Left renal cortex interstitium (tissue), 4 donors: ENCODE measurements at regions not wholly inside any gene's neighbourhood (a gene's known extent, or its start where the extent isn't known, plus 50 kb on each side); places are given as distances from the start of the nearest gene placed in this dataset.
A peak's percentile ranks its signal among the peaks of the same experiment; 100 is the strongest.

ENCODE experiments used
- DNase-seq, 4 donors: peaks; one replicate each; pipeline ENCODE4 v3.0.0-alpha.2; 2013; ENCODE audit warnings: low read depth in 4 of 4, low spot score in 2 of 4, missing footprints in 1 of 4

DNA sequence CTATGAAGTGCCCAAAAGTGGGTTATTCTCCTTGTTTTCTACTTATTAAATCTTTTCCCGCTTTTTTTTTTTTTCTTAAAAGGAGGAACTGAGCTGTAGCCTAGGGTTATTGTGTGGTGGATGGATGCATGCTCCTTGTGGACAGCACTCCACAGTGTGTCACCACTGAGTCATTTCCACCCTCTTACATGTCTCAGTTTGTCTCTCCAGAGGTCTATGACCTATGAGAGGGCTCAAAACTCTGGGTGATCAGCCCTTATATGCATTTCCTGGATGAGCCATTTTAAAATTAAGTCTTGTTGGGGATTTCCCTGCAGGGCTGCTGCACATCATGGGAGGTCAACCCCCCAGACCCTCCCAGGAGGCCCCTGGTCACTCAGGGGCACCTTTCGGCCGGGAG lies 102.2 kb upstream of the MOCS2 start:
- no peak for DNase-seq

DNA sequence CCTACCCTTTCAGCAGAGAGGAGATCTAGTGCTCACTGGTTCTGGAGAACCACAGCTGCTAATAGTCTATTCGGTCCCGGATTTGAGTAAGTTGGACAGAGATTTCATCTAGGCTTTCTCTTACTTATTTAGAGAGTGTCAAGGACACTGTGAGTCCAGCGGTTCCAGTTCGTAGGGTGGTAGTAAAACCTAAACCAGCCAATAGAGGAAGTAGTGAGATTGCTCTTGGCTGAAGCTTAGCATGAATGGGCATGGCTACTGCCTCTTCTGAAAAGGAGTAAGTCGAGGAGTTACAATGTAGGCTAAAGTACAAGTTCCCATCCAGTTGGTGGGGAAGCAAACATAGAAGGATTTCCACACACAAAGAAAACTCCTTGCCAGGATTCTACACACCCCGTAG lies 109.6 kb upstream of the MOCS2 start:
- DNase-seq, result no peak

DNA sequence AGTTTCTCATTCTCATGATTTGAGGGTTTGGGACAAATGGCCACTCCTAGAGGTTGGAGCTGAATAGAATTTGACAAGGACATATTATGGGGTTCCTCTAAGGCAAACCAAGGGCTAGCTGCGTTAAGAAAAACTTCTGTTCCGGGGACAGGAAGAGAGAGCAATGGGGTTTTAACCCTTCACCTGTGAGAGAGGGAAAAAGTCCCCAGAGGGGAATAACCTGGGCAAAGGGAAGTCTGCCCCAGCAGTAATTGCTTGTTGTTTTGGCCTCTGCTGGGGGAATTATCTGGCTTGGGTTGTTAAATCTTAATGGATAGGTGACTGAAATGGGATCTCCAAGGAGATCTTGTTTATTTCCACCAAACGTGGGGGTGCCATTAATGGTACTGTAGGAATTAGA lies 110.1 kb upstream of the MOCS2 start:
- DNase-seq, result no peak

DNA sequence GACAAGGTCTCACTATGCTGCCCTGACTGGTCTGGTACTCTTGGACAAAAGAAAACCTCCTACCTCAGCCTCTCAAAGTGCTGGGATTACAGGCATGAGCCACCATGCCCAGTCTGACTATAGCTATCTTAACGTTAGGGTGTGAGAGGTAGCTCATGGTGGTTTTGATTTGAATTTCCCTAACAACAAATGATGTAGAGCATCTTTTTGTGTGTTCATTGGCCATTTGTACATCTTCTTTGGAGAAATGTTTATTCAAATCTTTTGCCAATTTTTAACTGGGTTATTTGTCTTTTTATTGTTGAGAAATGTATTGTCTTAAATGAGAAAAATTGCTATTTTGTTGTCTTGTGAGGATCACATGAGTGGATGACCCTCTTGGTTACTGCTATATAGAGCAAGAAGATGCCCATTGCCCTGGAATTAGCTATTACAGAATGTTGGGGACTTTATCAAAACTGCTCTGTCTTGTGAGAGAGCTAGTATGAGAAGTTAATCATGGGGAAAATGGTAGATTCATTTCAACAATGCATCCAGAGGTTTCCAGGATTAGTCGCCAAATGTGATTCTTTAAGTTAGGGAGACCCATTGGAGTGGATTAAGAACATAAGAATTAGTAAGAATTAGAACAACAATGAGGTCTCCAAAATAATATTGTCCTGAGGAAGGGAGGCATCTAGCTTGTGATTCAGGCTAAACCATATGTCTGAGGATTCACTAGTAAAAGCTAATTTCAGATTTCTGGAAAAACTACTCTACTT lies 124.3 kb upstream of the MOCS2 start:
- DNase-seq, result no peak

DNA sequence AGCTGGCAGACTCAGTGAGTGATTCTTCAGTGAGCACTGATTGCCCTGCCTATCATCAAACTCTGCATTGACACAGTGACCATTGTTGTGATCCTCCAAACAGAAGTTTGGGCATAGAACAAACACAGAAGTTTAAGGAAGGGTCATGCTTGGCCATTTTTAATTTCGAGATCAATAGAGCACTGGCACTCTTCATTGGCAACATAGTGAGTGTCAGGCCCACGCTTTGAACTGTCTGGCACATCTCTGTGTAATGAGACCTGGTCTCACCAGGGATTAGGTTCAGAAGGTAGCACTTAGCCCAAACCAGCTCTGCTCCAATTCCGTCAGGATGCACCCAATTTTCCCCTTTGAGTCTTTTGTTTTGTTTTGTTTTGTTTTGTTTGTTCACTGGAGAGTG lies 127.1 kb upstream of the MOCS2 start:
- DNase-seq, result no peak

DNA sequence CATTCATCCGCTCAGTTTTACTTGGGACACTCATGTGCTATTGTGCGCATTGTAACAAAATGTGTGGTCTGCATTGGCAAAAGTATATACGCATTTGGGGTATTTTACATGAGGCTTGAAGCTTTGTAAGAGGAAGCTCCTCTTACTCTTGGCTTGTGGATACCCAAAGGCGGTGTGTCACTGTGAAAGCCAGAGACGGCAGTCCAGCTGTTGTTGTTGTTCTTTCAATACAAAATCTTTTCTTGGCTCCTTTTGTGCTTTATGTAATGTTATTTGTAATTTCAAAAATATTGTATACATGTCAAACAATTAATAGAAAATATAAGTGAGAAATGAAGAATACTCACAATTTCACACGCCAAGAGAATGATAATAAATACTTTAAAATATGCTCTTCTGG lies 128.3 kb upstream of the MOCS2 start:
- no peak for DNase-seq

DNA sequence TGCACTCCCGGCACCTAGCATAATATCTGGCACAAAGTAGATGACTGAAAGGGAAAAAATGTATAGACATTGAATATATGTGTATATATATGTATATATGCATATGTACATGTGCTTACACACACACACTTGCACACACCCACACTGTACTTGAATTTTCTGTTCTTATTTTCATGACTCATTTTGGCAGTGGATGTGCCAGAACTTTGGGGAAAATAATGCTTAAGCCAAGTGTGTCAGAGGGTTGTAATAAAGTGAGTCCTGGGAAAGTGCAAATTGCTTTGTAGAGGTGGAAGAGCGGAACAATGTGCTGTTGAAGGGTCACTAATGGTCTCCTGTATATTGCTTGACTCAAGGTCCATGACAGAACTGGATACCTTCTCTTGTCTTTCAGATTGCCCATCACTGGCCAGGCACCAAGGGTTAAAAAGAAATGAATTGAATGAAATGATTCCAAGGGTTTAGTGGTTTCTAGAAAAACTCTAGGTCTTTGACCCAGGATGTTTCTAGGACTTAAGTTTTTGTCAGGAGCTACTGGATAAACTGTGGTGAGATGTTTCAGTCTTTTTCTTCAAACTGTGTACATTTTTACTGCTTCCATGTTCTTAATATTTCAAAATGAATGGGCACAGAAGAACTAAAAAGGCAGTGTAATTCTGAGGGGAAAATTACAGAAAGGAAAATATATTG lies 129.9 kb upstream of the MOCS2 start:
- DNase-seq, result no peak

DNA sequence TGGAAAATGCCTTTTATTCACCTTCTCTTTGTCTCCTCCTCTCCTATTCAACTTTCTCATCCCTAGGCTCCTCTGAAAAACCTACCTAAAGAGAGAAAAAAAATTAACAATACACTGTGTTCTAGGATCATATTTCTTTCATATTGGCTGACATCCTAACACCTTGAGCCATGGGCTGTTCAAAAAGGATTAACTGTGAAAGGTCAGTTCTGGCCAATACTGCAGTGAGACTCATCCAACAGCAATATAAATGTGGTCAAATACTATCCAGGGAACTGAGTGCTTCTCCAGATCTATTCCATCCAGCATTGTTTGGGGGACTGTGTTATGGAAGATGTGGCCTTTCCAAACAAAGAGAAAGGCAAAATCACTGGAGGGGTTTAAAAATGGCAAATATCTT lies 131.1 kb upstream of the MOCS2 start:
- no peak for DNase-seq

DNA sequence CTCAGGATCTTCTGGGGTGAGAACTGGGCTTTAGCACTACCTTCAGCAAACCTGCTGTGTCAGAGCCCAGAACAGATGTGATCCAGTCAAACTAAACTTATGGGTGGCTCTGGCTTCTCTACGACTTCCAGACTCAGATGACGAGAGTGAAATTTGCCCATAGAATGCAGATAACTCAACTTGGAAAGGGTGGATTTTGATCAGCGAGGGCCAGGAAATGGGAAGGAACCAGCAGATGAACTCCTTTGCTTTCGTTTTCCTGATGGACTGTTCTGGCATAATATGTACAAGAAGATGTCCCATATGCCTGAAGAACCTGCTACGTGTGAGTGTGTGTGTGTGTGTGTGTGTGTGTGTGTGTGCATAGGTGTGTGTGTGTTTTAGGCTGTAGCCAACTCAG lies 132.0 kb upstream of the MOCS2 start:
- no peak for DNase-seq

DNA sequence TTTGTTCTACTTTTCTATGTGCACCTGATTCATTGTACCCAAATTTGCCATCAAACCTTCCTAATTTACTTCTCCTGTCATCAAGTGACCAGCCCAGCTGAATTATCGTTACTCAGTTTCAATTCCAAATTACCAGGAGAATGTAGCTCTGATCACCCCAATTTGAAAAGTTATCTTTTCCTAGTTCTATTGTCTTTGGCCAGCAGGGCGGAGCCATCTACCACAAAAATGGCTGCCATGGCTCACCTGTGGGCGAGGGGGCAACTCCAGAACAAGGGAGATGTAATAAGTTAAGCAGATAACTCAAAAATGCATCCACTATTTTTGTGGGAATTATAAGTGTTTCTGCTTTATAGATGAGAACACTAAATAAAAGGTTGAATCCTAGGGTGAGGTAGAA lies 133.8 kb upstream of the MOCS2 start:
- DNase-seq, result no peak

DNA sequence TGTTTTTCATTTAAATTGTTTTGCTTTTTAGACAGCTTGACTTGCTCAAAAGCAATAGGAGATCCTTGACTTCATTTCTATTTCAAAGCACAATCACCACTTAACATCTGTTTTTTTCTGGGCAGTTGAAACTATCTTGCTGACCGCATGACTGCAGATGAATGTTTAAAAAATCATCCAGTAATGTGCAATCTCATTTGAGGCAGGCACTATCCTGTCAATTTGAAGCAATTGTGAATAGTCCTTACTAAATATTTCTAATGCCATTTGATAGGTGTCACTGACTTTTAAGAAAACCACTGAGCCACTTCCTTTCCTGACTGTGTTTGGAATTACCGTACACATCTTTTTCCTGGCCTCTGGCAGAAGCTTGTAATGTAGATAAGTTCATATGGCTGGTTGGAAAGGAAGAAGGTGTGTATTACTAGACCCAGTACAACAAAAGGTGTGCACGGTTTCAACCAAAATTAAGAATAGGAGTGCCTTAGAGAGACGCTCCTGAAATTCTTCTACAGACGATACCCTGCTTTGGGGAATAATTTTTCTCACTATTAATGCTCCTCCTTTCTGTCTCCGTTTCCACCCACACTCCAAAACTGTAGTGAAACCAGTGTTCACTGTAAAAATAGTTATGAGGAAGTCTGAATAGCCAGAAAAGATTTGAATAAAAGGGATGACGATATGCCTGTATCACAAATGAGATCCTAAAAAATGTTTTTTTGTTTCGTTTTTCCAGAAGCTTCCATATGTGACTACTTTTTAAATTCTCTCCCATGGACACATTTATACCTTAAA lies 136.7 kb upstream of the MOCS2 start:
- no peak for DNase-seq

DNA sequence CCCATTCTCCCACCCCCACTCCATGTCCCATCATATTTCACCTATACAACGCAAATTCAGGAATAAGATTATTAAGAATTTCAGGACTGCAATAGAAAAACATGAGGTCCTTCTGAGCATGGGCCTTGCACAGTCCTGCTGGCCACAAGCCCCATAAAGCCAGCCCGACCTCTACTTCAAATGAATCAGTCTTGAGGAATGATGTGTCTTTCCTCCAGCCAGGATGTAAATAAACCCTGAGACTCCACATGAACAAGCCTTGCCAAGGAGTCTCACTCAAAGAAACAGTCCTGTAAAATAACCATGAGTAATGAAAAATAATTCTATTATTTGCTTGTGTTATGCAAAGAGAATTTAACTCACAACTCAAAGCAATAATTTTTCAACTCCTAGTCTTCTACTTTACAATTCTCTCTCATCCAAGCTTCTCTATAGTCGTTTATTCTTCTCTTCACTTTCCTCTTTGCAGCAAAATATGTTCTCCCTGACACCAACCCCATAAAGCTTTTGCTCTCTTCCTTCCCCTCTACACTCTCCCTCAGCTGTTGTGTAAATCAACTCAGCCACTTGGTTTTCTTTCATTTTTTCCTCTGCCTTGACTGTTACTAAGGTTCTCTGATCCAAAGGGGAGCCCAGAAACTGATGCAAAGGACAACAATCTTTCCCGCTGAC lies 140.1 kb upstream of the MOCS2 start:
- DNase-seq, result peak in 2 of 4 donors; percentile 8 to 19

DNA sequence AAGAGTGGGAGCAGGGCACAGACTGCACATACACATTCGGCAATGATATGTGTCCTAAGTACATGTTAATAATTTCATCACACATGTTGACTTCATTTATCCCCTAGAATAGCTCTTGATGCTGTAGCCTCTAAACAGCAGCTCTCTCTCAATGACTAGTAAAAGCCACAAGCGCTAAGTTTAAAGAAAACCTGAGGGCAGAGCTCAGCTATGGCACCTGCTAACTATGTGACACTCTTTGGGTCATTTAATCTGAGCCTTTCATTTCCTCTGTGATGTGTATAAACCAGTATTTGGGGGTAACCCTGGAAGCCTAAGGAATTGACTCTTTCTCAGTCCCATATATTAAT lies 140.6 kb upstream of the MOCS2 start:
- DNase-seq, result no peak

DNA sequence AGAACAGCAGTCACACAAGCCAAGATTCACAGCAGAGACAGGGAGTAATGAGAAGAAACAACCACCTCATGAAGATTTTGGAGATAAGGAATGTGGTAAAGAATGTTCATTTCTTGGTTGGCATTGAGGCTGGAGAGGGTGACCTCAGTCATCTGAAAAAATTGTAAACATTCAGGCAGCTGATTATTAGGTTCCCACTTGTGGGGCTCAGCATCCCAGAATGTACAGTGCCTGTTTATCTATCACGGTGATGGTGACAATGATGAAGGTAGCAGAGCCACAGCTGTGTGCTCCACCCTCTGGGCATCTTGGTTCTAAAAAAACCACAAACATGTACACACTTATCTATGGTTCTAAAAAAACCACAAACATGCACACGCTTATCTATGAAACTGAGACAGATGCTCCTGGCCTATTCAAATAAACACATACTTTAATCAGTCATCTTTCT lies 143.9 kb upstream of the MOCS2 start:
- DNase-seq, result no peak

DNA sequence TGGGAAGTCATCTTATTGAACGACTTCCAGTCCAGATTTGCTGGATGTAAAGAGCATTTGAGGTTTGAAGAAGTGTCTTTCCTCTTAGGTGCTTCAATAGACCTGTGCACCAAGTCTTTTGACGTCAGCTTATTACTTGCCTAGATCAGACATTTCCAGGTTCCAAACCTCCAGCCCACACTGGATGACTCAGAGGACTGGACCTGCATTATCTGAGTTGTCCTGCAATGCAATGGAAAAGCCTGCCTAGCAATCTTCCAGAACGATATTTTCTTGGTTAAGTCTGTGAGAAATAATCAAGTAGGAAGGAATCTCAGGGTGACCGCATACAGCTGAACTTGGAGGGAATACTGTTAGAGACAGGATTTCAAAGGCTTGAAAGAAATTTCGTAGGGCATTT lies 147.2 kb upstream of the MOCS2 start:
- no peak for DNase-seq

DNA sequence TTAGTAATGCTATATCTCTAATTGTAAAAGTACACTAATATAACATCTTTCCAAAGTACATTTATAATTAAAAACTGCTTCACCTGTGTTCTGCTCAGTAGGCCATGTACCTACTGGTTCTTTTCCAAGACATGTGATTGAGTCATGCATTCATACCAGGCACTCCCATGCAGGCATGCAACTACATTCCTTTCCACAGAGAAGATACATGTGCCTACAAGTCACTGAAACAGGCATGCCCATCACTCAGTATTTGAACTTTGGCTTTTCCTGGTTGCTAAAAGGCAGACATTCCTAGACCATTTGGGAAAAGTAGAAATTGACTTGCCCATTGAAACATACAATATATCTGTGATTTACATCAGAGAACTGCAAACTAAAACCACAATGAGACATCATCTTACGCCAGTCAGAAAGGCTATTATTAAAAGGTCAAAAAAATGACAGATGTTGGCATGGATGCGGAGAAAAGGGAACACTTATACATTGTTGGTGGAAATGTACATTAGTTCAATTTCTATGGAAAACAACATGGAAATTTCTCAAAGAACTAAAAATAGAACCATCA lies 148.3 kb upstream of the MOCS2 start:
- DNase-seq, result no peak

DNA sequence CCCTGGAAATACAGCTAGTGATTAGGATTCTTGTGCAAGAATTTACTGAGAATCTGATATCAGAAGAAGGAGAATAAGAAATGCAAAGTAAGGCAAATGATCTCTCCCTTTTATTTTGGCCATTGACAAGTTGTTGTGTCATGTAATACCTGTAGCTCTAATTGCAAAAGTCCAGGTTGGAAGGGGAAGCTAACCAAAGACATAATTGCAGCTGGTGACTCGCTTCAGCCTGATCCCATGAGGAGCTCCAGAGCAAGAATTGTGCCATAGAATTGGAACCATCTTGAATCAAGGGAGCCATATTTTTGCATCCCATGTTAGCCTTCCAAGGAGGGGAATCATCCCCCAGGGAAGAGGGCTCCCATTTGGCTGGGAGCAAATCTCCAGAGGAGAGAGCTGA lies 149.6 kb upstream of the MOCS2 start:
- no peak for DNase-seq

DNA sequence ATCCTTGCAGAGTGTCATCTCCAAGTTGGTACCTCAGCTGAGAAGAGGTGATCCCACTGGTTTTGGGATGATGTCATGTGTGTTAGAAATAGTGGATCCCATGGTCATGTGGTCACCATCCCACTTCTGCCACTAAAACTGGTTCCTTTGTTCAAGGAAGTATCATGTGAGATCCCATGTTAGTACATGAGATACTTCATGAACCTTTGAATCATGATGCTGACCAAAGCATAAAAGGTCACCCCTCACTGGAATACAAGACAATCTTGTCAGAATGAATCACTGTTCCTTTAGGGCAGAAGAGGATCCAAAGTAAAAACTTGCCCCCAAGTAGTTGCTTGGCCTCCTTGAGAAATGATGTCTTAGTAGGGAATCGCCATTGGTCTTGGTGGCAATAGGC lies 150.9 kb upstream of the MOCS2 start:
- DNase-seq, result no peak

DNA sequence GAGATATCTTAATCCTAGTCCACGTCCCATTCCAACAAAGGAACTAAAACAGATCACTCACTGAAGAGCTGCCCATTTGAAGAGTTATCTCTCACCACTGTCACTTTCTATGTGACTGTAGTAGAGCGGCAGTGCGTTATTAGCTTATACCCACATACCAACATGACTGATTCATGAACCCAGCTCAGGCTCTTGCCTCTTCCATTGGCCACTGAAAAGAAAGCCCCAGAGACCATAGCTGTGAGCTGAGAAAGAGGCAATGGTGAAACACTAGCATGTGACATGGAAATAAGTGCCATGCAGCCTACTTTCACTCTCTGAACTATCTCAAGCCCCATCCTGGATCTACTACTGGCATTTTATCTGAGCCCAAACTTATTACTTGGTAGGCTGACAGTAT lies 151.7 kb upstream of the MOCS2 start:
- DNase-seq, result no peak

DNA sequence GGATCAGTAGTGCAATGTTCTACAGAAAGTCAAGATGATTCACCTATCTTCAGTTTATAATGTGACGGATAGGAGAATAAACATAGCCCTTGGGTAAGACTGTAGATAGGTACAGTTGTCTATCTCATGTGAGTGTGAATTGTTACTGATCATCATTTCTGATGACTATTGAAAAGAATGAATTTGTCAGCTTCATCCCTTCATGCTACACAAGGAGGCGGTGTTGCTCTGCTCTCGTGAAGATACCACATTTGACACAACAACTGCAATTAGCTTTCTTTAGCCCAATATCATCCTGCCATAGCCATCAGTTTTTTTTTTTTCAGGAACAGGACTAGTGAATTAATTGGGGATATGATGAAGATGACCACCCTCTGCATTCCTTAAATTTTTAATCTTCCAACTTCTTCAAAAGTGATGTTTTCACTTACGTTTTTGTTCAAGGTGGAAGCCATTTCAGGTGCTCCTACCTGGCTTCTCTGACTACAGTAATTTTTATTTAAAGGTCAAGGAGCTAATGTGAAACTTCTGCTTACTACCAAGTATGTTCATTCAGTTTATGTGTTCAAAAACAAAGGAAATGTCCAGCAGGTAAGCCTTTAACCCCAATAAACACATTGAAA lies 152.9 kb upstream of the MOCS2 start:
- DNase-seq, result no peak
